GM12878 (cell line): ENCODE measurements at regions not wholly inside any gene's neighbourhood (a gene's known extent, or its start where the extent isn't known, plus 50 kb on each side); places are given as distances from the start of the nearest gene placed in this dataset.

Source experiments
- ATAC-seq: fragments of 200-7000 bp; cut with Tn5 transposase; 3 replicates; pipeline ENCODE4 v1.9.1; 2020; ENCODE audit warnings: mild to moderate bottlenecking, moderate library complexity
- BruUV-seq: library from RNA; stranded (reverse); fragments of 400-500 nt; replicated peaks from 2 replicates; lab custom pipeline; 2021; lab: Mats Ljungman, UMichigan
- CTCF ChIA-PET: fragments of 300-600 bp; sonication (Branson Sonifier 250); formaldehyde crosslinking; extraction: SDS; loops from one replicate; lab custom pipeline; 2021; ENCODE audit warnings: inconsistent platforms; lab: Yijun Ruan, JAX
- POLR2A ChIA-PET: fragments of 350-600 bp; formaldehyde crosslinking; extraction: SDS; loops from one replicate; lab custom pipeline; 2021; ENCODE audit warnings: inconsistent platforms; lab: Charles Lee
- RAD21 ChIA-PET: fragments of 300-600 bp; sonication (Branson Sonifier 250); formaldehyde crosslinking; loops from one replicate; lab custom pipeline; 2023; ENCODE audit warnings: antibody characterized with exemption; ENCODE audit not compliant: unreplicated experiment; lab: Charles Lee
- SMC1A ChIA-PET: fragments of 300-600 bp; sonication (Branson Sonifier 250); formaldehyde crosslinking; loops from one replicate; lab custom pipeline; 2023; ENCODE audit not compliant: unreplicated experiment, uncharacterized antibody; lab: Charles Lee
- DNase-seq: peaks from one replicate; pipeline ENCODE4 v3.0.0-alpha.2; 2011; ENCODE audit warnings: low read depth, low spot score
- FAIRE-seq: peaks from 3 replicates; lab custom pipeline; 2011; peaks lifted over from hg19 to GRCh38; lab: Jason Lieb, UNC
- H2AFZ ChIP-seq: 2 replicates; pipeline ENCODE4 v1.6.0; 2011; ENCODE audit warnings: low read depth, low read length, control low read depth; ENCODE audit not compliant: control insufficient read depth
- H3K27ac ChIP-seq: 2 replicates; pipeline ENCODE4 v1.5.1; 2011; ENCODE audit warnings: control low read depth; ENCODE audit not compliant: control insufficient read depth, insufficient read depth
- H3K27me3 ChIP-seq, 2 experiments: replicated peaks in 1 of 2; 2 replicates each; pipeline versions ENCODE4 v1.6.0 to v1.6.1; 2011; ENCODE audit warnings: low read length in 1 of 2; ENCODE audit not compliant: control insufficient read depth in 2 of 2, insufficient read depth in 2 of 2
- H3K36me3 ChIP-seq, 2 experiments: 2 replicates each; pipeline ENCODE4 v1.5.1; 2011; ENCODE audit warnings: low read length in 1 of 2; ENCODE audit not compliant: control insufficient read depth in 2 of 2, insufficient read depth in 2 of 2
- H3K4me1 ChIP-seq: 2 replicates; pipeline ENCODE4 v1.6.1; 2011; ENCODE audit warnings: mild to moderate bottlenecking, low read length, moderate library complexity, mixed read lengths; ENCODE audit not compliant: control insufficient read depth, insufficient read depth
- H3K4me2 ChIP-seq: 2 replicates; pipeline ENCODE4 v1.6.0; 2011; ENCODE audit warnings: control low read depth; ENCODE audit not compliant: control insufficient read depth, insufficient read depth
- H3K4me3 ChIP-seq: fragments of 200-600 bp; sonication (generic); 2 replicates; pipeline ENCODE4 v1.5.1; 2016
- H3K79me2 ChIP-seq: 2 replicates; pipeline ENCODE4 v1.6.0; 2011; ENCODE audit warnings: low read length; ENCODE audit not compliant: control insufficient read depth, insufficient read depth
- H3K9ac ChIP-seq: 2 replicates; pipeline ENCODE4 v1.8.0; 2011; ENCODE audit warnings: low read length, control low read depth, mixed read lengths; ENCODE audit not compliant: control insufficient read depth, insufficient read depth
- H3K9me3 ChIP-seq: replicated peaks from 3 replicates; pipeline ENCODE4 v1.5.1; 2011; ENCODE audit warnings: mild to moderate bottlenecking, low read length; ENCODE audit not compliant: control insufficient read depth, insufficient read depth
- H4K20me1 ChIP-seq: 2 replicates; pipeline ENCODE4 v1.6.0; 2011; ENCODE audit not compliant: control insufficient read depth, insufficient read depth
- ATF2 ChIP-seq: IDR thresholded peaks from 2 replicates; pipeline ENCODE4 v1.6.1; 2012; ENCODE audit warnings: low read length, inconsistent platforms
- ATF7 ChIP-seq: fragments of 450-650 bp; IDR thresholded peaks from 2 replicates; pipeline ENCODE4 v1.6.1; 2016; ENCODE audit warnings: low read depth, mild to moderate bottlenecking
- CBX3 ChIP-seq: fragments of 200-600 bp; sonication (generic); IDR thresholded peaks from 2 replicates; pipeline ENCODE4 v1.6.1; 2016; ENCODE audit warnings: low read depth, borderline replicate concordance
- CHD4 ChIP-seq: fragments of 200-600 bp; sonication (generic); IDR thresholded peaks from 2 replicates; pipeline ENCODE4 v1.6.1; 2016; ENCODE audit warnings: mild to moderate bottlenecking
- CUX1 ChIP-seq: IDR thresholded peaks from 2 replicates; pipeline ENCODE4 v1.6.1; 2012; ENCODE audit warnings: improper control_type of control experiment, low read depth, low read length; ENCODE audit not compliant: insufficient replicate concordance
- ELK1 ChIP-seq: IDR thresholded peaks from 2 replicates; pipeline ENCODE4 v1.6.1; 2012; ENCODE audit warnings: low read depth, low read length, improper control_type of control experiment
- ETV6 ChIP-seq, 2 experiments: fragments of 450-650 bp in 1 of 2; IDR thresholded peaks in 1 of 2; conservative IDR thresholded peaks in 1 of 2; 2 replicates each; pipeline ENCODE4 v1.6.1; 2014; ENCODE audit warnings: antibody characterized with exemption in 1 of 2, borderline replicate concordance in 1 of 2, low read depth in 1 of 2, mild to moderate bottlenecking in 1 of 2, moderate library complexity in 1 of 2
- KLF5 ChIP-seq: fragments of 450-650 bp; IDR thresholded peaks from 2 replicates; pipeline ENCODE4 v1.6.1; 2014; ENCODE audit warnings: mild to moderate bottlenecking; ENCODE audit not compliant: partially characterized antibody
- NFIC ChIP-seq: IDR thresholded peaks from 2 replicates; pipeline ENCODE4 v1.6.1; 2012; ENCODE audit warnings: low read depth, mild to moderate bottlenecking, inconsistent platforms, low read length, moderate library complexity
- NR2C2 ChIP-seq: IDR thresholded peaks from 2 replicates; pipeline ENCODE4 v1.6.1; 2011; ENCODE audit warnings: borderline replicate concordance, low read depth; ENCODE audit not compliant: control insufficient read depth, insufficient read length
- PAX5 ChIP-seq: IDR thresholded peaks from 2 replicates; pipeline ENCODE4 v1.6.1; 2011; ENCODE audit warnings: low read depth, low read length, borderline replicate concordance
- RCOR1 ChIP-seq: conservative IDR thresholded peaks from 2 replicates; pipeline ENCODE4 v1.6.1; 2012; ENCODE audit warnings: low read depth, low read length, improper control_type of control experiment
- SIX5 ChIP-seq: IDR thresholded peaks from 2 replicates; pipeline ENCODE4 v1.6.1; 2011; ENCODE audit warnings: mild to moderate bottlenecking, low read depth, low read length, moderate library complexity; ENCODE audit not compliant: severe bottlenecking
- SREBF2 ChIP-seq: IDR thresholded peaks from 2 replicates; pipeline ENCODE4 v1.6.1; 2012; ENCODE audit warnings: mild to moderate bottlenecking, low read length
- TARDBP ChIP-seq: IDR thresholded peaks from 2 replicates; pipeline ENCODE4 v1.6.1; 2016; ENCODE audit warnings: borderline replicate concordance
- ZNF207 ChIP-seq: fragments of 450-650 bp; IDR thresholded peaks from 2 replicates; pipeline ENCODE4 v1.6.1; 2014; ENCODE audit warnings: antibody characterized with exemption, mild to moderate bottlenecking, borderline replicate concordance
- ZNF622 ChIP-seq: fragments of 450-650 bp; IDR thresholded peaks from 2 replicates; pipeline ENCODE4 v1.6.1; 2017; ENCODE audit warnings: mild to moderate bottlenecking, inconsistent platforms
- WGBS: methylation state at CpG from one replicate; pipeline ENCODE4 v1.1.6; 2016; ENCODE audit warnings: low lambda C conversion rate; ENCODE audit not compliant: insufficient replicate concordance, insufficient coverage; ENCODE audit errors: missing lambda C conversion rate; 5-methylcytosine and 5-hydroxymethylcytosine counted together
- in situ Hi-C: fragments of 300-500 bp; cut with MboI; formaldehyde crosslinking; loops from 9 replicates; pipeline ENCODE4 v1.14.3; 2018; ENCODE audit warnings: mixed read lengths
- intact Hi-C: fragments of 100-400 bp; cut with micrococcal nuclease; formaldehyde crosslinking; loops from one replicate; pipeline ENCODE4 v1.14.2; 2022; ENCODE audit not compliant: unreplicated experiment

GRCh38 chr1:177859572-177859971 lies 110.3 kb downstream of the SEC16B start:
- ATAC-seq = no peak
- 0% methylated on average over 2 of the region's 2 CpGs for WGBS
- ChIA-PET POLR2A (no interaction called here), SMC1A (interaction anchor here (1.0 to 3.1 kb wide), 4 partner anchors 9 to 67 kb away, joined by 3 to 15 read pairs (median 4); no protein-coding TSS in a partner anchor), RAD21 (no interaction called here)
- Histone ChIP-seq H3K4me1 (no peaks in the 10 kb centered on the region), H3K79me2 (no peaks in the 10 kb centered on the region), H4K20me1 (no peaks in the 10 kb centered on the region), H3K36me3 (no peaks in the 10 kb centered on the region), H3K27me3 (no peaks in the 10 kb centered on the region), H2AFZ (no peak overlapping the region), H3K27ac (no peak overlapping the region), H3K9ac (no peak overlapping the region), H3K9me3 (no peaks in the 10 kb centered on the region), H3K4me2 (no peak overlapping the region)
- in situ Hi-C loops = no loop called here
- DNase-seq = no peak
- intact Hi-C loops = no loop called here
- FAIRE-seq = no peak
- TF ChIP-seq ELK1 (no peak), ATF7 (no peak), SIX5 (no peak), RCOR1 (no peak), ZNF207 (no peak), SREBF2 (no peak), CBX3 (no peak), NR2C2 (no peak), KLF5 (no peak), PAX5 (no peak), ATF2 (no peak), NFIC (no peak), ZNF622 (no peak), CHD4 (no peak), TARDBP (no peak), ETV6 (conservative IDR thresholded peaks at IDR 0.05 in 1 of 2, IDR thresholded peaks at IDR 0.05 in 1 of 2; ENCODE audit: borderline replicate concordance in 1 of 2, low read depth in 1 of 2) (no peak), CUX1 (no peak)
- TF ChIP-seq, all 136 proteins: peak for 0
- no TSS peak for BruUV-seq
- H3K4me3 ChIP-seq = no peak overlapping the region
- CTCF ChIA-PET = no interaction called here
